ENCODE measurements at regions not wholly inside any gene's neighbourhood (a gene's known extent, or its start where the extent isn't known, plus 50 kb on each side); places are given as distances from the start of the nearest gene placed in this dataset.

- TF ChIP-seq EZH2 (IDR thresholded peaks at IDR 0.05; ENCODE audit: low read depth, low read length, severe bottlenecking) (no peak), POLR2A (IDR thresholded peaks at IDR 0.05; ENCODE audit: control extremely low read depth in 1 of 2, low read depth in 2 of 2, low read length in 2 of 2) (no peak), CTCF (IDR thresholded peaks at IDR 0.05; ENCODE audit: control extremely low read depth in 1 of 3, insufficient read depth in 1 of 3, low read depth in 1 of 3, low read length in 3 of 3) (peak; percentile 85 to 94 (median 89)), RXRA (IDR thresholded peaks at IDR 0.05; ENCODE audit: insufficient read depth, low read depth, low read length) (no peak), SIRT6 (IDR thresholded peaks at IDR 0.05; ENCODE audit: low read length) (no peak), CBX5 (IDR thresholded peaks at IDR 0.05; ENCODE audit: low read depth, low read length) (no peak), ATF2 (IDR thresholded peaks at IDR 0.05; ENCODE audit: low read length) (no peak), RNF2 (IDR thresholded peaks at IDR 0.05; ENCODE audit: borderline replicate concordance, low read depth, low read length, missing control alignments, poor library complexity, severe bottlenecking) (no peak), POLR2AphosphoS5 (IDR thresholded peaks at IDR 0.05; ENCODE audit: low read depth, low read length) (no peak), TAF1 (IDR thresholded peaks at IDR 0.05; ENCODE audit: low read depth, low read length) (no peak), CHD1 (IDR thresholded peaks at IDR 0.05; ENCODE audit: low read depth, low read length) (no peak), YY1 (IDR thresholded peaks at IDR 0.05; ENCODE audit: low read depth, low read length) (0 out of 2 replicates have a peak, but pooled peaks have one; percentile 26), BCL11A (IDR thresholded peaks at IDR 0.05; ENCODE audit: low read depth in 2 of 2, low read length in 2 of 2) (no peak)
- TF ChIP-seq, protein P1, sequence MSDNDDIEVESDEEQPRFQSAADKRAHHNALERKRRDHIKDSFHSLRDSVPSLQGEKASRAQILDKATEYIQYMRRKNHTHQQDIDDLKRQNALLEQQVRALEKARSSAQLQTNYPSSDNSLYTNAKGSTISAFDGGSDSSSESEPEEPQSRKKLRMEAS (IDR thresholded peaks at IDR 0.05) = peak; percentile 61
Observed at GRCh38 chr11:112555491-112556364, 295.1 kb upstream of the PLET1 start.

Data from H1 (cell line).